ENCODE measurements at regions not wholly inside any gene's neighbourhood (a gene's known extent, or its start where the extent isn't known, plus 50 kb on each side); places are given as distances from the start of the nearest gene placed in this dataset.

DNA sequence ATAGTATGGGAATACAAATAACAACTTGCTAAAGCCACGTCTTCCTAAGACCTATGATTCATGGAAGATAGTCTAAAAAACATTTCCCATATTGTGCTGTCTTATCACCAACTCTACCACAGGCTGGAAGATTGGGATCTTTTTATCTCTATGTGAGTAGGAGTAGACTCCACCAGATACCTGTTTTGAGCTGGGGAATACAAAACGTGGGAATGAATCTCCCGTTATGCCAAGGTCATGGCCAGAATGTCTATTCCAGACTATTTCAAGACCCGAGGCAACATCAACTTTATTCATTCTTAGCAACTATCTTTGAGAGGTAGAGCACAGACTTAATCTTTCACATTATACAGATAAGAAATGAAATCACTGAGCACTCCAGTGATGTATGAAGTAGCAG is 2350.9 kb upstream of the WWC1 start:
- TF ChIP-seq, protein P1, sequence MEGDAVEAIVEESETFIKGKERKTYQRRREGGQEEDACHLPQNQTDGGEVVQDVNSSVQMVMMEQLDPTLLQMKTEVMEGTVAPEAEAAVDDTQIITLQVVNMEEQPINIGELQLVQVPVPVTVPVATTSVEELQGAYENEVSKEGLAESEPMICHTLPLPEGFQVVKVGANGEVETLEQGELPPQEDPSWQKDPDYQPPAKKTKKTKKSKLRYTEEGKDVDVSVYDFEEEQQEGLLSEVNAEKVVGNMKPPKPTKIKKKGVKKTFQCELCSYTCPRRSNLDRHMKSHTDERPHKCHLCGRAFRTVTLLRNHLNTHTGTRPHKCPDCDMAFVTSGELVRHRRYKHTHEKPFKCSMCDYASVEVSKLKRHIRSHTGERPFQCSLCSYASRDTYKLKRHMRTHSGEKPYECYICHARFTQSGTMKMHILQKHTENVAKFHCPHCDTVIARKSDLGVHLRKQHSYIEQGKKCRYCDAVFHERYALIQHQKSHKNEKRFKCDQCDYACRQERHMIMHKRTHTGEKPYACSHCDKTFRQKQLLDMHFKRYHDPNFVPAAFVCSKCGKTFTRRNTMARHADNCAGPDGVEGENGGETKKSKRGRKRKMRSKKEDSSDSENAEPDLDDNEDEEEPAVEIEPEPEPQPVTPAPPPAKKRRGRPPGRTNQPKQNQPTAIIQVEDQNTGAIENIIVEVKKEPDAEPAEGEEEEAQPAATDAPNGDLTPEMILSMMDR (IDR thresholded peaks at IDR 0.05; ENCODE audit: extremely low read depth, missing control alignments): no peak
- no peak for DNase-seq (ENCODE audit: low spot score)

DNA sequence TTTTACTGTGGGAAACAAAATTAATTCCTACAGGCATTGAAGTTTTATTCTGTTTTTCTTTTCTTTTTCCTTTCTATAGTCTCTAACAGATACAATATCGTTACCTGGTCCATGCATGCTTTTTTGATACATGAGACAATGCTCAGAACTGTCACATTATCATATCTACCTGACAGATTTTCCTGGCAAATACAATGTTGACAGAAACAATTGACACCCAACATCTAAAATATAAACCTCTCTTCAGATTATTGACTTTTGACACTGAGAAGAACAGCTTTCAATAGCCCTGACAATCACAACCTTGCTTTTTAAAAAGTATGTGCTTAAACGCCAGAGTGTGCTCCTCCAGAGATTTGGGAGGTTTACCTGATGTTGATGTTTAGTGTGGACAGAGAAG is 2334.6 kb upstream of the WWC1 start:
- TF ChIP-seq, protein P1 (IDR thresholded peaks at IDR 0.05; ENCODE audit: extremely low read depth, missing control alignments): no peak
- no peak for DNase-seq (ENCODE audit: low spot score)

DNA sequence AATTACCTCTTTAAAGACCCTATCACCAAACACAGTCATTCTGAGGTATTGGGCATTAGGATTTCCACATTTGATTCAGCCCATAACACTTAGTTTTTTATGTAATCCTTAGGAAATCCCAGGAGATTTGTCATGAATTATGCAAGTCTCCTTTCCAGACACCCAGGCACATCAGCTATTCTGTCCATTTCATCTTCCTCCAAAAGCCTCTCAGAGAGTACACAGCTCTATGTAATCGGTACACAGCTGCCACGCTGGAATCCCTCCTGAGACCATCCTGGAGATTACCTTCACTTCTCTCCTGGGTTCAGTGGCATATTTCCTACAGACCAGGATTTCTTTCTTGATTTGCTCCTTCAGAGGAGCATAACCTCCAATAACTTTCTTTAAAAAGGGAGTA is 2309.8 kb upstream of the WWC1 start:
- TF ChIP-seq, protein P1 (IDR thresholded peaks at IDR 0.05; ENCODE audit: extremely low read depth, missing control alignments): no peak
- no peak for DNase-seq (ENCODE audit: low spot score)

DNA sequence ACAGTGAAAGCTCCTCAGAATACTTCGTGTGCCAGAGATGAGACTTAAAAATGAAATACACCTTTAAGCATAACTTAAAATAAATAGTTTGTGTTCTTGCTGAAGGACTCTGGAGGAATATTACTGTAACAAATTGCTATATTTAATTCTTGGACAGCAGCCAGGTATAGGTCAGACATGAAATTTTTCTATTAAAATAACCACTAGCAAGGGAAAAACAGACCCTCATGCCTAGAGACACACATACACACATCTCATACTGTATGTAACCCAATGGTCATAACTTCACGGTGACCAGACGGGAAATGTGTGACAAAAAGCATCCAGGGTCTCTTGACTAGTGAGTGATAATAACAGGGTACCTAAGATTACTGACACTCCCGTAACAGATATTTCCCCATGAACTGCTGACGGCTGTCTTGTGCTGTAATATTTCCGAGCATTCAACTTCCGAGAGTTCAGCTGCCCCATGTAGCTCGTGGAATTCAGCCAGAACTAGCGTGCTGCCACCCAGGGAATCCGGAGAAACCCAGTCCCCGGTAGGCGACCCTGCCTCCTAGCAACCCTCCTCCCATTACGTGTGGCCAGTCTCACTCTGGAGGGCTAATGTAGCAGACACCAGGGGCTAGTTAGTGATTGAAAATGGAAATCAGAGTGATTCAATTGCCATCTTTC is 2295.1 kb upstream of the WWC1 start:
- DNase-seq (ENCODE audit: low spot score): no peak

DNA sequence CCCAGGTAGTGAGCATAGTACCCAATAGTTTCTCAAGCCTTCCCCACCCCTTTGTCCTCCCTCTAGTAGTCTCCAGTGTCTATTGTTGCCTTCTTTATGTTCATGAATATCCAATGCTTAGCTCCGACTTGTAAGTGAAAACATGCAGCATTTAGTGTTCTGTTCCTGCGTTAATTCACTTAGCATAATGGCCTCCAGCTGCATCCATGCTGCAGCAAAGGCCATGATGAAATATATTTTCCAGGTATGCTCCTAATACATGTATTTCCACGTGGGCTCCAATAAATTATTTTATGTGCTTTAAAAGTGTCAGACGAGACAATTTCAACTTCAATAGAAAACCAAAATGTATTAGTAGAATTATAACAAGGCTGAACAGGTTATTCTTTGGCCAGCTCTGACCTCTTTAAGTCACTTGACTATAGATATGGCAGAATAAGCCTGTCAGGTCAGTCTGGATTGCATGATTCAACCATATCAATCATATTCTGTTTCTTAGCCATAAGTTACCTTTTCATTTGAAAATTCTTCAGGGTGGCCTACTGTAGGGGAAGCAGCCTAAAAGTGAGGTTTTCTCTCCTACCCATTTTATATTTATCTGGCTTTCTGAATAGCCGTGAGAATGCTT is 2291.6 kb upstream of the WWC1 start:
- DNase-seq (ENCODE audit: low spot score): no peak
- TF ChIP-seq, protein P1 (IDR thresholded peaks at IDR 0.05; ENCODE audit: extremely low read depth, missing control alignments): no peak

More for the DNA sequence above, 2295.1 kb upstream of the WWC1 start:
- TF ChIP-seq, protein P1 (IDR thresholded peaks at IDR 0.05; ENCODE audit: extremely low read depth, missing control alignments): no peak

DNA sequence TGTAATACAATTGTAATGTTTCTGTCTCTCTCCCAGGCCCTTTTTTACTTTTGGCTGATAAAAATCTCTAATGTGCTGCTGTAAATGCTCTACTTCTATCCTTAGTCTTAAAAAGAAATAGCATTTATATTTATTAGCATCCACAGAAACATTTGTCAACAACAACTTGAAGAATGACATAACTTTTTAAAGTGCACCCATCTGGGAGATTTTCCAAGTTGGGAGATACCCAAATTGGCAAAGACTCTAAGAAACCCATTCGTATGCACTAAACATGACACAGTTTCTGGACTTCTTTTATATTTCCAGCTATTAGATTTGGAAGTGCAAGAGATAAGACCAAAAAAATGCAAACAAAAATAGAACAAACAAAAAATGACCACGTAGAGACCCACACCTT is 2287.4 kb upstream of the WWC1 start:
- TF ChIP-seq, protein P1 (IDR thresholded peaks at IDR 0.05; ENCODE audit: extremely low read depth, missing control alignments): no peak
- DNase-seq (ENCODE audit: low spot score): no peak

DNA sequence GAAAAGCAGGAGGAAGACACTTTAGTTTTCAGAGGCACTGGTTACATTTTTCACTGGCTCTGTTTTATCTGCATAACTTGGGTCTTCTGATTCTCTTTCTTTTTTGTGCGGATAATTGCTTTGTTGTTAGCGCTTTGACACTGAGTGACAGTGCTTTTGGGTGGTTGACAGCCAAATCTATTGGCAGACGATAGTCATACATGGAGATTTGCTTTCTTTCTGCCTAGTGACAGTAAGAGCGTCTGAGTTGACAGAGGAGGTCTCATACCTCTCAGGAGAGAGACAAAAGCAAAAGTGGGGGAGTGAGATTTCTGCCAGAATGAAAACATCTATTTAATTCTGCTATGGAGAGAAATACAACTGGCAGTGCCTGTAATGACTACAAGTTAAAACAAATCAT is 2278.0 kb upstream of the WWC1 start:
- TF ChIP-seq, protein P1 (IDR thresholded peaks at IDR 0.05; ENCODE audit: extremely low read depth, missing control alignments): no peak
- DNase-seq (ENCODE audit: low spot score): no peak
